ENCODE measurements at regions not wholly inside any gene's neighbourhood (a gene's known extent, or its start where the extent isn't known, plus 50 kb on each side); places are given as distances from the start of the nearest gene placed in this dataset.

- DNase-seq, result no peak
Observed at GRCh38 chr5:110085826-110086225, 396.1 kb downstream of the MAN2A1 start.

GRCh38 chr5:110086658-110087388 lies 397.1 kb downstream of the MAN2A1 start:
- DNase-seq, result no peak

- DNase-seq, result no peak
Observed at GRCh38 chr5:110087829-110088228, 398.1 kb downstream of the MAN2A1 start.

- DNase-seq, result no peak
Observed at GRCh38 chr5:110088676-110089436, 399.1 kb downstream of the MAN2A1 start.

GRCh38 chr5:110092955-110093785 lies 403.4 kb downstream of the MAN2A1 start:
- no peak for DNase-seq

- no peak for DNase-seq
Observed at GRCh38 chr5:110094109-110094508, 404.4 kb downstream of the MAN2A1 start.

- no peak for DNase-seq
Observed at GRCh38 chr5:110094548-110094947, 404.8 kb downstream of the MAN2A1 start.

- no peak for DNase-seq
Observed at GRCh38 chr5:110096419-110096818, 406.7 kb downstream of the MAN2A1 start.

GRCh38 chr5:110099572-110099971 lies 409.8 kb downstream of the MAN2A1 start:
- DNase-seq, result no peak

GRCh38 chr5:110103081-110103480 lies 413.4 kb downstream of the MAN2A1 start:
- DNase-seq, result no peak

GRCh38 chr5:110104060-110104725 lies 414.5 kb downstream of the MAN2A1 start:
- no peak for DNase-seq

GRCh38 chr5:110104726-110105669 lies 415.3 kb downstream of the MAN2A1 start:
- no peak for DNase-seq

GRCh38 chr5:110105692-110106091 lies 416.0 kb downstream of the MAN2A1 start:
- DNase-seq, result no peak

- no peak for DNase-seq
Observed at GRCh38 chr5:110106750-110107149, 417.0 kb downstream of the MAN2A1 start.

- DNase-seq, result no peak
Observed at GRCh38 chr5:110108520-110108919, 418.8 kb downstream of the MAN2A1 start.

- no peak for DNase-seq
Observed at GRCh38 chr5:110109667-110110066, 419.9 kb downstream of the MAN2A1 start.

- no peak for DNase-seq
Observed at GRCh38 chr5:110112348-110112747, 422.6 kb downstream of the MAN2A1 start.

- DNase-seq, result no peak
Observed at GRCh38 chr5:110115503-110115902, 425.8 kb downstream of the MAN2A1 start.

- DNase-seq, result no peak
Observed at GRCh38 chr5:110116539-110116938, 426.8 kb downstream of the MAN2A1 start.

GRCh38 chr5:110134963-110135935 lies 445.5 kb downstream of the MAN2A1 start:
- DNase-seq, result no peak

Data from activated T-cell treated with anti-CD3 and anti-CD28 coated beads, Interleukin-2, amount 50 U/mL, for 1 hour (primary cell).